ENCODE measurements at regions not wholly inside any gene's neighbourhood (a gene's known extent, or its start where the extent isn't known, plus 50 kb on each side); places are given as distances from the start of the nearest gene placed in this dataset.

- no peak for TF ChIP-seq CTCF (IDR thresholded peaks at IDR 0.05; ENCODE audit: extremely low read depth, insufficient read depth, missing control alignments)
- in situ Hi-C loops (cut with MboI; ENCODE audit: low pct_unique_long_range_greater_than_20kb, low sequenced_read_pairs, unreplicated experiment): no loop called here
- no peak for DNase-seq (ENCODE audit: low spot score)
Measured at GRCh38 chr5:98594098-98594497, 179.4 kb upstream of the RGMB start.

- no peak for TF ChIP-seq CTCF (IDR thresholded peaks at IDR 0.05; ENCODE audit: extremely low read depth, insufficient read depth, missing control alignments)
- no peak for DNase-seq (ENCODE audit: low spot score)
- in situ Hi-C loops (cut with MboI; ENCODE audit: low pct_unique_long_range_greater_than_20kb, low sequenced_read_pairs, unreplicated experiment): no loop called here
Measured at GRCh38 chr5:98599016-98599415, 174.4 kb upstream of the RGMB start.

- no peak for DNase-seq (ENCODE audit: low spot score)
- TF ChIP-seq CTCF (IDR thresholded peaks at IDR 0.05; ENCODE audit: extremely low read depth, insufficient read depth, missing control alignments): no peak
- in situ Hi-C loops (cut with MboI; ENCODE audit: low pct_unique_long_range_greater_than_20kb, low sequenced_read_pairs, unreplicated experiment): no loop called here
Measured at GRCh38 chr5:98602534-98603112, 170.8 kb upstream of the RGMB start.

- in situ Hi-C loops (cut with MboI; ENCODE audit: low pct_unique_long_range_greater_than_20kb, low sequenced_read_pairs, unreplicated experiment): no loop called here
- no peak for DNase-seq (ENCODE audit: low spot score)
- no peak for TF ChIP-seq CTCF (IDR thresholded peaks at IDR 0.05; ENCODE audit: extremely low read depth, insufficient read depth, missing control alignments)
Measured at GRCh38 chr5:98603456-98603855, 170.0 kb upstream of the RGMB start.

DNA sequence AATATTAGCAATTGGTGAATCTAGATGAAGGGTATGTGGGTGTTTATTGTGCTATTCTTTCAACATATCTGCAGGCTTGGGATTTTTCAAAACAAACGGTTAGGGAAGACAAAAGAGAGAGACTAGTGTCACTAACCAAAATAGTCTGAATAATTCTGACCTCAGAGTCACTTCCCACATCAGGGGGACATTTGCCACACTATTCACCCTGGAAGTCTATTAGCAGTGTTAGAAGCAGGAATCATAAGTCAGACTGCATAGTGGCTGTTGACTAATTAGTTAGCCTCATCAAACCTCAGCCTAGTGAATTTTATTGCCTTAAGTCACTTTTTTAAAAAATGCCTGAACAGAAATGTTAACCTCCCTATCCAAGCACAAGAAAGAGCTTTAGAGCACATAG is 169.2 kb upstream of the RGMB start:
- DNase-seq (ENCODE audit: low spot score): no peak
- no peak for TF ChIP-seq CTCF (IDR thresholded peaks at IDR 0.05; ENCODE audit: extremely low read depth, insufficient read depth, missing control alignments)
- in situ Hi-C loops (cut with MboI; ENCODE audit: low pct_unique_long_range_greater_than_20kb, low sequenced_read_pairs, unreplicated experiment): no loop called here

DNA sequence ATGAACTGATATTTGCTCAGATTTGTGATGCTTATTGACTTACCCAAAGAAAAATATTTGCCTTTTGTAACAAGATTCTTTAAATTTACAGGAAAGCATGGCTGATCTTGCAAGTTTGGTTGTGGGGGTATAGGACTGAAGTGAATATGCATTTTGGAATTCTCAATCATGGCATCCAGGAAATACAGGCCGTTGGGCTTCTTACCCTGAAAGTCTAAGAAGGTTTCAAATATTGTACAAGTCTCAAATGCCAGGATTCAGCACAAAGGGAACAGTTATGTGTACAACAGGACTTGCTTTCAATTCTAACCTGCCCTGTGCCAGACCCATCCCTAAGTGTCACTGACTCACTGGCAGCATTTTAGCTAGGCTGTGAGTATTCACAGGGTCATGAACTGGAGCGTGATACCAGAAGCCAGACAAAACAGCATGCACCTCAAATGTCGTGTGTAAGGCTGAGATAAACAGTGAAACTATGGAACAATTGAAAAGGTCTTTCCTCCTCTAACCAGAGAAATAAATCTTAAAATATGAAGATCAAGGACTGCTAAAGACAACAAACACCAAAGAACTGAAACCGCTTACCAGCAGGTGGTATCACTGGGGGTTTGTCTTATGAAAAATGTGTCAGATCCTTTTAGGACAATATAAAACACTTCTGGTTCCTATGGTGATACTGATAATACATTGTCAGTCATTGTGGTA is 168.6 kb upstream of the RGMB start:
- in situ Hi-C loops (cut with MboI; ENCODE audit: low pct_unique_long_range_greater_than_20kb, low sequenced_read_pairs, unreplicated experiment): no loop called here
- no peak for TF ChIP-seq CTCF (IDR thresholded peaks at IDR 0.05; ENCODE audit: extremely low read depth, insufficient read depth, missing control alignments)
- DNase-seq (ENCODE audit: low spot score): no peak

All from GM13977 (cell line).